GM12872 (cell line): ENCODE measurements at regions not wholly inside any gene's neighbourhood (a gene's known extent, or its start where the extent isn't known, plus 50 kb on each side); places are given as distances from the start of the nearest gene placed in this dataset.

Experiments used
- CTCF ChIP-seq: IDR thresholded peaks from 3 replicates; pipeline ENCODE4 v1.5.1; 2011; ENCODE audit warnings: low read depth, mild to moderate bottlenecking, low read length, moderate library complexity; ENCODE audit not compliant: insufficient read depth

- TF ChIP-seq CTCF: no peak
Measured at GRCh38 chr11:11047851-11048610, 190.2 kb upstream of the ZBED5 start.

- no peak for TF ChIP-seq CTCF
Measured at GRCh38 chr11:11046781-11047180, 188.9 kb upstream of the ZBED5 start.

GRCh38 chr11:11045156-11045930, 187.5 kb upstream of the ZBED5 start:
- TF ChIP-seq CTCF: no peak

- no peak for TF ChIP-seq CTCF
Measured at GRCh38 chr11:11044137-11044855, 186.4 kb upstream of the ZBED5 start.

- TF ChIP-seq CTCF: no peak
Measured at GRCh38 chr11:11043721-11044120, 185.9 kb upstream of the ZBED5 start.

- TF ChIP-seq CTCF: no peak
Measured at GRCh38 chr11:11039208-11039965, 181.5 kb upstream of the ZBED5 start.
